HG03139 (cell line): ENCODE measurements at regions not wholly inside any gene's neighbourhood (a gene's known extent, or its start where the extent isn't known, plus 50 kb on each side); places are given as distances from the start of the nearest gene placed in this dataset.

ENCODE experiments used
- ATAC-seq: cut with Tn5 transposase; IDR thresholded peaks from one replicate; pipeline ENCODE4 v1.9.1; 2021; ENCODE audit not compliant: unreplicated experiment

DNA sequence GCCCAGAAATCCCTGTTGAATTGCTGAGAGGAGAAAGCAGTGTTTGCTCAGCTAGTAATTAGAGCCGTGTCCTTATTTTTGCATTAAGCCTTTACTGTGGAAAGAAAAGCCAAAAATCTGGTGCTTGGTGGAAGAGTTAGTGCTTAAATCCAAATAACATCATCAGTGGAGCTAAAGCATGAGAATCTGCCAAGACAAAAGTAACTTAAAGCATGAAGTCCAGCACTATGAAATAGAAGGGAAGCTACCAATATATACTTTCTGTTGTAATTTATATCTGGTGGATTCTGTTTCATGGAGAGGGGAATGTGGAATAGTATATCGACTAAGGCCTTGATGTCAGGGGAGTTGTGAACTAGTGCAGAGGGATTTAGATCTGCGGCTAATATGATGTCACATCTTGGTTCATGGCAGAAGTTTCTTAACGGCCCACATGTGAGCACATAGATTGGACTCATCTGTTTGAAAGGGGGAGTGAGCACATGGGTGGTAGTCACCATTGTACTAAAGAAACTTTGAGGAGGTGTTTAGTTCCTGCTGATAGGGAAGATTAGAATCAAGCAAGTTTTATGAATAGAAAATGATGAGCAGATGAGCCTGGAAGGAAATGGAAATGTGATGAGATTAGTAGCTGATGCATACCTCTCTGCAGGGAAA, 224.4 kb upstream of the MTNR1B start:
- no peak for ATAC-seq

GRCh38 chr11:92750794-92751193, 218.7 kb upstream of the MTNR1B start:
- no peak for ATAC-seq

GRCh38 chr11:92751594-92751993, 217.9 kb upstream of the MTNR1B start:
- ATAC-seq, result no peak

GRCh38 chr11:92752122-92752521, 217.3 kb upstream of the MTNR1B start:
- no peak for ATAC-seq

GRCh38 chr11:92753161-92753560, 216.3 kb upstream of the MTNR1B start:
- no peak for ATAC-seq

- ATAC-seq, result no peak
Observed at GRCh38 chr11:92758241-92758780, 211.1 kb upstream of the MTNR1B start.

- ATAC-seq, result no peak
Observed at GRCh38 chr11:92759571-92760214, 209.8 kb upstream of the MTNR1B start.

- ATAC-seq, result no peak
Observed at GRCh38 chr11:92762121-92762540, 207.3 kb upstream of the MTNR1B start.

DNA sequence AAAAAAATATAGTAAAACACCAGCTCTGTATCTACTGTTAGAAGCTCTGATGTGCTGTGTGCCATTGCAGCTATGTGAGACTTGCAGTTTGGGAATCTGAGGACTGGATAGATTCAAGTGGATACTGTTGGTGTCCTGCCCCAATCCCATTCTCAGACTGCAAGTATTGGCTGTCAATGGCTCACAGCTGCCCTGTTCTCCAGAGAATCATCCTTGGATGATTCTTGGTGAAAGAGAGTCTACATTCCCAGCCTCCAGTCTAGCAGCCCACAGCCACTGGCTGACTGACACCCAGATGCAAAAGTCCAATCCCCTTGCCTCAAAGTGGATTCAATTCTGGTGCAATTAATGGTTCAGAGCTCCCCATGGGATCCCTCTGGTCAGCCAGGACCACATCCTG, 206.1 kb upstream of the MTNR1B start:
- ATAC-seq, result no peak

GRCh38 chr11:92764128-92764527, 205.3 kb upstream of the MTNR1B start:
- no peak for ATAC-seq

GRCh38 chr11:92765082-92765840, 204.2 kb upstream of the MTNR1B start:
- no peak for ATAC-seq

GRCh38 chr11:92765965-92766371, 203.5 kb upstream of the MTNR1B start:
- ATAC-seq, result no peak

DNA sequence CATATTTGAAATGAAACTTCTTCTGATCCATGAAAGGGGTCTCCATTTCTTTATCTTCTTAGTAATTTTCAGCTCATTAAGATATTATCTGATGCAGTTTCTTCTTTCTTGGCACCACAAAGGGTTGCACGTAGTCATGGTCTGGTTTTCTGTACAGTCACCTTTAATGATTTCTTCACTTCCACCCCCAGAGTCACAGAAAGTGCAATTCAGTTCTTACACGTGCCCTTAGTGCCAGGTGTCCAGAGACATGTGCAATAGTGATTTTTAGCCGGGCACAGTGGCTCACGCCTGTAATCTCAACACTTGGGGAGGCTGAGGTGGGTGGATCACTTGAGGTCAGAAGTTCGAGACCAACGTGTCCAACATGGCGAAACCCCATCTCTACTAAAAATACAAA, 202.8 kb upstream of the MTNR1B start:
- ATAC-seq, result no peak

DNA sequence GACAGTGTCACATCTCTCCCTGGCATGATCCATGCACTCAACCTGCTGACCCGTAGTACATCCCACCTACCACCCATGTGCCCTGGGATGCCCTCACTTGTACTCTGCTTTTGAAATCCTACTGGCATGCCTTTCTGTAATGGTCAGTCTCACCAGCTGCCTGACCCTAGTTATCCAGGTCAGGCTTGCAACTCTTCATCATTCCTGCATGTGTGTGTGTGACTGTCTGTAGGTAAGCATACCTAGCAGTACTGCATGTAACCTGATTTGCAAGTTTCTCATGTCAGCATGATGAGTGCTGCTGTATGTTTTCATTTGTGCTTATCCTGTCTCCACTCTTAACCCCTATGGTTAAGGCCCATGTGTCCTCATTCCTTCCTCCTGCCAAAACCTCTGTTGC, 202.0 kb upstream of the MTNR1B start:
- no peak for ATAC-seq

- no peak for ATAC-seq
Observed at GRCh38 chr11:92768121-92768840, 201.2 kb upstream of the MTNR1B start.

GRCh38 chr11:92769112-92769511, 200.3 kb upstream of the MTNR1B start:
- no peak for ATAC-seq

DNA sequence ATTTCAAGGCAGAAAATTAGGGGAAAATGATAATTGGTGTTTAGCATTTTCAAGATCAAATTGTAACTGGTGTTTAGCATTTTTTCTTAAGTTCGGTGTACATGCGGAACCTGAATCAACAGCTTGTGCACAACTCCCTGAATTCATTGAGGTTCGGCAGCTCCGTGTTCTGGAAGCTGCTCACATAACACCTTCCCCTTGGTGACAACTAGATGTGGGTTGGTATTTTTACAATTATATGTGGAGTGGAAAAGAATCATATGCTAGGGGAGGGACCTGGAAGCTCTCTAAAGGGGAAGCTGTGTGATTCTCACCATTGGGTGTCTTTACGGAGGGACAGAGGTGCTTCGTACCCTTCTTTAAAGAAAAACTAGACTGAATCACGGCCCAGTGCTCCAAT, 199.0 kb upstream of the MTNR1B start:
- no peak for ATAC-seq

- ATAC-seq, result no peak
Observed at GRCh38 chr11:92770981-92771380, 198.5 kb upstream of the MTNR1B start.

- ATAC-seq, result no peak
Observed at GRCh38 chr11:92771701-92772100, 197.8 kb upstream of the MTNR1B start.

DNA sequence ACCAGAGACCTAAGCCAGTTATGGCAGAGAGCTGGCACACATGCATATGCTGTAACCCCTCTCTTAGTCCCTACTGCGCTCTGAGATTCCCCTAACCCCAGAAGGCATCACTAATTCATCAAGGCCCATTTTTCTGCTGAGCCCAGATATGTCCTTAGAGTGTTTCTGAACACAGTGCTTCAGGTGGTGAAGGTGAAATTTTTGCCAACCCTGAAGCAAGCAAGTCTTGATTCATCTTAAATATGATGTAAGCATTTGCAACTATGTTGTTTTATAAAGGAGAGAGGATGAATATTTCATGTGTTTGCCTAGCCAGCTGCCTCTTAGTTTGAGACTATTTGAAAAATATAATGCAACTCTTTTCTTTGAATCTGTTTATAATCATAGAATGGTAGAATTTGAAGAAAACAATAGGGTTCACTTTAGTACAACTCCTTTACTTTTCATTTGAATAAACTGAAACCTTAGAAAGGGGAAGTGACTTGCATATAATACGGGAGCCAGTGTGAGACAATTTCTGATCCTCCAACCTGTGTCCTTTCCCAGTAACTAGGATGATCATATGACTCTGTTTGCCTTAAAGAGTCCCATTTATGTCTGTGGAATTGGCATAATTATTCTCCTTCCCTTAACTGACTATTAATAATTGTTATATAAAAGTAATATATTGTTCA, 194.3 kb upstream of the MTNR1B start:
- no peak for ATAC-seq

DNA sequence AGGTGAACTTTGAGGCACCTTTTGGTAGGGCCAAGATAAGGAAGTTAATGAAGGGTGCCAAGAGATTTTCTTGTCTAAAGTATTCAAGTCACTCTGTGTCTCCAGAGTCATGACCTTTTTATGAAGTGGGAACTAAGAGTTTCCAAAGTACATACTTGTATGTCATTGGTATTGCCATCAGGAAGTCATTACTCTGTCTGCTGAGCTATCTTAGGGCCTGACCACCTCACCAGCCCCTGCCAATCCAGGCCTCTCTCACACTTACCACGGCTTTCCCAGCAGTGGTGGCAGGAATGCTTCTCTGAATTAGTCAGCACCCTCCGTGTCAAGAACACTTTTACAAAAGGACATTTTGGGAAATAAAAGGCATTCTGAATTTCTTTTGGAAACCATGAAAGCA, 192.8 kb upstream of the MTNR1B start:
- no peak for ATAC-seq
